HuH-7.5 (cell line): ENCODE measurements at regions not wholly inside any gene's neighbourhood (a gene's known extent, or its start where the extent isn't known, plus 50 kb on each side); places are given as distances from the start of the nearest gene placed in this dataset.

Experiments used
- DNase-seq: peaks from one replicate; pipeline ENCODE4 v3.0.0; 2011; ENCODE audit warnings: low spot score

GRCh38 chr12:107443320-107444090, 242.1 kb upstream of the PWP1 start:
- no peak for DNase-seq

GRCh38 chr12:107444771-107445170, 240.8 kb upstream of the PWP1 start:
- DNase-seq: no peak

- DNase-seq: no peak
Observed at GRCh38 chr12:107446476-107446875, 239.1 kb upstream of the PWP1 start.

GRCh38 chr12:107447336-107447735, 238.3 kb upstream of the PWP1 start:
- DNase-seq: no peak

- DNase-seq: no peak
Observed at GRCh38 chr12:107448198-107448597, 237.4 kb upstream of the PWP1 start.

- no peak for DNase-seq
Observed at GRCh38 chr12:107449891-107450290, 235.7 kb upstream of the PWP1 start.

- no peak for DNase-seq
Observed at GRCh38 chr12:107450541-107450940, 235.1 kb upstream of the PWP1 start.

GRCh38 chr12:107451246-107451645, 234.4 kb upstream of the PWP1 start:
- DNase-seq: no peak

GRCh38 chr12:107454109-107454830, 231.3 kb upstream of the PWP1 start:
- no peak for DNase-seq

- no peak for DNase-seq
Observed at GRCh38 chr12:107457362-107457935, 228.2 kb upstream of the PWP1 start.

GRCh38 chr12:107458163-107458562, 227.4 kb upstream of the PWP1 start:
- no peak for DNase-seq

GRCh38 chr12:107458990-107459389, 226.6 kb upstream of the PWP1 start:
- DNase-seq: no peak

GRCh38 chr12:107459641-107460040, 226.0 kb upstream of the PWP1 start:
- no peak for DNase-seq

- no peak for DNase-seq
Observed at GRCh38 chr12:107461222-107461975, 224.2 kb upstream of the PWP1 start.

GRCh38 chr12:107462428-107463332, 222.9 kb upstream of the PWP1 start:
- no peak for DNase-seq

GRCh38 chr12:107464644-107465043, 221.0 kb upstream of the PWP1 start:
- DNase-seq: no peak

- no peak for DNase-seq
Observed at GRCh38 chr12:107465625-107466024, 220.0 kb upstream of the PWP1 start.

GRCh38 chr12:107467716-107468115, 217.9 kb upstream of the PWP1 start:
- DNase-seq: no peak

- no peak for DNase-seq
Observed at GRCh38 chr12:107468182-107468581, 217.4 kb upstream of the PWP1 start.

GRCh38 chr12:107469011-107469410, 216.6 kb upstream of the PWP1 start:
- DNase-seq: no peak

- DNase-seq: no peak
Observed at GRCh38 chr12:107470645-107471044, 215.0 kb upstream of the PWP1 start.
